GM19043 (cell line): ENCODE measurements at regions not wholly inside any gene's neighbourhood (a gene's known extent, or its start where the extent isn't known, plus 50 kb on each side); places are given as distances from the start of the nearest gene placed in this dataset.

ENCODE experiments used
- ATAC-seq: cut with Tn5 transposase; IDR thresholded peaks from one replicate; pipeline ENCODE4 v1.9.1; 2021; ENCODE audit warnings: low read depth; ENCODE audit not compliant: unreplicated experiment

GRCh38 chr13:59537500-59537899, 626.2 kb downstream of the DIAPH3 start:
- no peak for ATAC-seq

- no peak for ATAC-seq
Observed at GRCh38 chr13:59538512-59538911, 625.2 kb downstream of the DIAPH3 start.

GRCh38 chr13:59542303-59542702, 621.4 kb downstream of the DIAPH3 start:
- ATAC-seq = no peak

GRCh38 chr13:59543418-59543817, 620.3 kb downstream of the DIAPH3 start:
- ATAC-seq = no peak

GRCh38 chr13:59545007-59545406, 618.7 kb downstream of the DIAPH3 start:
- ATAC-seq = no peak

GRCh38 chr13:59546178-59546577, 617.5 kb downstream of the DIAPH3 start:
- no peak for ATAC-seq

- no peak for ATAC-seq
Observed at GRCh38 chr13:59547950-59548349, 615.8 kb downstream of the DIAPH3 start.

GRCh38 chr13:59562924-59563323, 600.8 kb downstream of the DIAPH3 start:
- no peak for ATAC-seq

GRCh38 chr13:59566561-59566960, 597.2 kb downstream of the DIAPH3 start:
- ATAC-seq = no peak

GRCh38 chr13:59568306-59568705, 595.4 kb downstream of the DIAPH3 start:
- no peak for ATAC-seq

- no peak for ATAC-seq
Observed at GRCh38 chr13:59570204-59570603, 593.5 kb downstream of the DIAPH3 start.

- no peak for ATAC-seq
Observed at GRCh38 chr13:59584101-59584500, 579.6 kb downstream of the DIAPH3 start.

- ATAC-seq = no peak
Observed at GRCh38 chr13:59584761-59585670, 578.7 kb downstream of the DIAPH3 start.

- no peak for ATAC-seq
Observed at GRCh38 chr13:59587030-59587429, 576.7 kb downstream of the DIAPH3 start.

- no peak for ATAC-seq
Observed at GRCh38 chr13:59587971-59588716, 575.6 kb downstream of the DIAPH3 start.

GRCh38 chr13:59588717-59589067, 575.0 kb downstream of the DIAPH3 start:
- ATAC-seq = no peak

- ATAC-seq = no peak
Observed at GRCh38 chr13:59601993-59602392, 561.7 kb downstream of the DIAPH3 start.

- no peak for ATAC-seq
Observed at GRCh38 chr13:59603646-59604045, 560.1 kb downstream of the DIAPH3 start.

- no peak for ATAC-seq
Observed at GRCh38 chr13:59607172-59607571, 556.6 kb downstream of the DIAPH3 start.

GRCh38 chr13:59607780-59608233, 555.9 kb downstream of the DIAPH3 start:
- no peak for ATAC-seq

- ATAC-seq = no peak
Observed at GRCh38 chr13:59609421-59609820, 554.3 kb downstream of the DIAPH3 start.
